Ovary (tissue), 3 donors: ENCODE measurements at regions not wholly inside any gene's neighbourhood (a gene's known extent, or its start where the extent isn't known, plus 50 kb on each side); places are given as distances from the start of the nearest gene placed in this dataset.

Experiments used
- CTCF ChIP-seq, 3 donors: fragments of 450-650 bp in 2 of 3; fragments of 200-600 bp in 1 of 3; IDR thresholded peaks; one replicate each; pipeline versions ENCODE4 v1.5.1 to v1.8.0; 2016 to 2022; ENCODE audit warnings: antibody characterized with exemption in 3 of 3, mild to moderate bottlenecking in 1 of 3
- EP300 ChIP-seq: sonication (generic); formaldehyde crosslinking; IDR thresholded peaks from one replicate; pipeline ENCODE4 v1.6.1; 2017; ENCODE audit warnings: antibody characterized with exemption
- POLR2A ChIP-seq: fragments of 450-650 bp; IDR thresholded peaks from one replicate; pipeline ENCODE4 v1.6.1; 2017; ENCODE audit warnings: antibody characterized with exemption, mild to moderate bottlenecking, moderate library complexity
- donor health status: DM: no; HTN: no; CAD: no.

- no peak for TF ChIP-seq POLR2A
- no peak for TF ChIP-seq EP300
- no peak for TF ChIP-seq CTCF (IDR thresholded peaks at IDR 0.05)
Measured at GRCh38 chr6:19662911-19663310, 174.3 kb upstream of the ID4 start.
